GM12873 (cell line): ENCODE measurements at regions not wholly inside any gene's neighbourhood (a gene's known extent, or its start where the extent isn't known, plus 50 kb on each side); places are given as distances from the start of the nearest gene placed in this dataset.

ENCODE experiments used
- TF ChIP-seq, protein P1 (sequence below): IDR thresholded peaks from 2 replicates; pipeline ENCODE4 v1.5.1; 2012; ENCODE audit warnings: low read depth, mild to moderate bottlenecking, moderate library complexity, low read length, control low read depth; ENCODE audit not compliant: insufficient read depth; ENCODE audit errors: missing control alignments

DNA sequence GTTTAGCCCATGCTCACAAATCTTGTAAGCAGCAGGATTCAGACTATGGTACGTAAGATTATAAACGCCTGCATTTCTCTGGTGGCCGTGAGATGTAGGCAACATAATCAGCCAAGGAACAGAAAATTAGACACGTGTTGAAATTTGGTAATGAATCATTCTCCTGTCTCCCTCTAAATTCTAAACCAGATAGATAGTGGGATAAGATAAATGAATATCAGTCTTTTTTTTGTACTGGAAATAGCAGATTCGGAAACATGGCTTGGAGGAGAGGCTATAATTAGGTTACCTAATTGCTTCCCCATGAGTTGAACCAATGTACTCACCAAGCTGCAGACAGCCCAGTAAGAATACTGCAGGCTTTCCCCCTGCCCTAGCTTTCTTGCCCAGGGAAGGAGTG lies 172.3 kb downstream of the TGFB2 start:
- TF ChIP-seq, protein P1, sequence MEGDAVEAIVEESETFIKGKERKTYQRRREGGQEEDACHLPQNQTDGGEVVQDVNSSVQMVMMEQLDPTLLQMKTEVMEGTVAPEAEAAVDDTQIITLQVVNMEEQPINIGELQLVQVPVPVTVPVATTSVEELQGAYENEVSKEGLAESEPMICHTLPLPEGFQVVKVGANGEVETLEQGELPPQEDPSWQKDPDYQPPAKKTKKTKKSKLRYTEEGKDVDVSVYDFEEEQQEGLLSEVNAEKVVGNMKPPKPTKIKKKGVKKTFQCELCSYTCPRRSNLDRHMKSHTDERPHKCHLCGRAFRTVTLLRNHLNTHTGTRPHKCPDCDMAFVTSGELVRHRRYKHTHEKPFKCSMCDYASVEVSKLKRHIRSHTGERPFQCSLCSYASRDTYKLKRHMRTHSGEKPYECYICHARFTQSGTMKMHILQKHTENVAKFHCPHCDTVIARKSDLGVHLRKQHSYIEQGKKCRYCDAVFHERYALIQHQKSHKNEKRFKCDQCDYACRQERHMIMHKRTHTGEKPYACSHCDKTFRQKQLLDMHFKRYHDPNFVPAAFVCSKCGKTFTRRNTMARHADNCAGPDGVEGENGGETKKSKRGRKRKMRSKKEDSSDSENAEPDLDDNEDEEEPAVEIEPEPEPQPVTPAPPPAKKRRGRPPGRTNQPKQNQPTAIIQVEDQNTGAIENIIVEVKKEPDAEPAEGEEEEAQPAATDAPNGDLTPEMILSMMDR = no peak

DNA sequence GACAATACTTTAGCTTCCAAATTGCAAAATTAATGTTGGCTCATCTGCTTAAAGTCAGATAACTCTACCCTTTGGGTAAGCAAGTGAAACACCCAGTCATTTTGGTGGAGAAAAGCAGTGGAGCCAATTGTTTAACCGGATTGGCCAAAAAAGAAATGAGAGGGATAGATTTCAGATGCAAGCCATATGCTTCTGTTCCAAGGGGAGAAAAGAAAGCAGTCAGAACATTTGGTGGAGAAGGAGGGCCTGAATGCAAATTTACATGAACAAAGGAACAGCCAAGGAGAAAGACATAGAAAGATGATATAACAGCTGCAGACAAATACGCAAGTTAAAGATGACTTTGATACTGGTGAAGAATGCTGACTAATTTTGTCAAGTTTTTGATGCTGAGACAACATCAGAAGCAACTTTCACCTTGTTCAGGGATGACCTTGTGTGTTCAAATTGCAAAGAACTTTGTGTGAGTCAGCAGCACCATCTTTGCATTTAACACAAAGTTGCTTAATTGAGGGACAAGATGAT lies 173.1 kb downstream of the TGFB2 start:
- TF ChIP-seq, protein P1 = no peak

DNA sequence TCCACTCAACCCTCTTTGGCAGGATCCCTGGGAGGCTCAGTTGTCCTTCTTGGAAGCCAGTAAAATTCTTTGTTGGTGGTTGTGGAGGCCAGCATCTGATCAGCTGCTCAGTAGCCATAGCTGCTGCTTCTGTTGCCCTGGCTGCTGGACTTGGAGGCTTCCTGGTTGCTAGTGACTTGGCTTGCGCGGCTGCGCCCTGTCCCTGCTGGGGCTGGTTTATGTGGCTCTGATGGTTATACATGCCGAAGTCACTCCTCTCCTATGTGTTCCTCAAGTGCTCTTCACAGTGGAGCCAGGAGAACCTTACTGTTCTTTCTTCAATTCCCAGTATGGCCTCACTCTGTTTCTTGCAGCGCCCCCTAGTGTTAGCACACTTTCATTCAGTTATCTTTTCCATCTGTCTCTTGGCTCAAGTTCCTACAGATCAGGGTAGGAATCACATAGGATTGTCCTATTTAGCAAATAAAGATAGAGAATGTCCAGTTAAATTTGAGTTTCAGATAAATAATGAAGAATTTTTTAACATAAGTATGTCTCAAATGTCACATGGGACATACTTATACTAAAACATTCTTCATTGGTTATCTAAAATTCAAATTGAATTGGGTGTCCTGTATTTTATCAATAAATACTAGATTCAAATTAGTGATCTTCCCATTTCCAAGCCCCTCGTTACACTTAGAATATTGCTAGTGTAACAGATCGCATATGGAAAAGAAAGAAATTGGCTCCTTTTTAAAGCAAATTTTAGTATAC lies 176.5 kb downstream of the TGFB2 start:
- TF ChIP-seq, protein P1 = peak; percentile 70

DNA sequence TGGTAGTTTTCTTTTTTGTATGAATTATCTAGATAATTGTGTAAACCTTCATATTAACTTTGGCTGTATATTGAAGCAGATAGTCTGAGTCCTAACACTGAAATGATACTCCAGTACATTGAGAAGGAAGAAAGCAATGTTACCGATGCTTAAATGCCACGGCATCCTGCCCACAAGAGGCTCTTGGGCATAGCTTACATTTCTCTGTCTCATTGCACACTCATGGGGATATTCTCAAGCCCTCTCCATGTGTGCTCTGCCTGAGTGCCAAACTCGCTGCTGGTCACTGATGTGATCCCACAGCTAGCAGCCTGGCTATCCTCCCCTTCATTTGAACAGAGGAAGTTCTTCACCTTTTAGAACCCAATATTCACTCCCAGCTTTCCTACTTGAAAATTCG lies 179.4 kb downstream of the TGFB2 start:
- TF ChIP-seq, protein P1 = no peak

DNA sequence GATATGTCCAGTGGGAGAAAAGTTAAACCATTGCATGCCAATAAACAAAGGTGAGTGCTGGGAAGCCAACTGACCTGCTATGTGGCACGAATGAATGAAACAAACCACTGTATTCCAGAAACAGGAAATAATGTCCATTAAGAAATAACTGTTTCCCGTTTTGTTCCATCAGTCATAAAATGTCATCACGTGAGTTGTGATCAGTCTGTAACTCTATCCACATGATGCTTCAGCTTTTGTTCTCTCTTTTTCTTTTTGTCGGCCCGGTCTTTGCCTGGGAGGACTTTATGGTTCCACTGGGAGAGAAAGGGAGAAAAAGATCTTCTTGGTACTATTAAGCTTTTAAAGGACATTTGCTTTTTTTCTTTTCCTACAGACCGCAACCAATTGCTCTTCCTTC lies 179.9 kb downstream of the TGFB2 start:
- TF ChIP-seq, protein P1 = no peak

DNA sequence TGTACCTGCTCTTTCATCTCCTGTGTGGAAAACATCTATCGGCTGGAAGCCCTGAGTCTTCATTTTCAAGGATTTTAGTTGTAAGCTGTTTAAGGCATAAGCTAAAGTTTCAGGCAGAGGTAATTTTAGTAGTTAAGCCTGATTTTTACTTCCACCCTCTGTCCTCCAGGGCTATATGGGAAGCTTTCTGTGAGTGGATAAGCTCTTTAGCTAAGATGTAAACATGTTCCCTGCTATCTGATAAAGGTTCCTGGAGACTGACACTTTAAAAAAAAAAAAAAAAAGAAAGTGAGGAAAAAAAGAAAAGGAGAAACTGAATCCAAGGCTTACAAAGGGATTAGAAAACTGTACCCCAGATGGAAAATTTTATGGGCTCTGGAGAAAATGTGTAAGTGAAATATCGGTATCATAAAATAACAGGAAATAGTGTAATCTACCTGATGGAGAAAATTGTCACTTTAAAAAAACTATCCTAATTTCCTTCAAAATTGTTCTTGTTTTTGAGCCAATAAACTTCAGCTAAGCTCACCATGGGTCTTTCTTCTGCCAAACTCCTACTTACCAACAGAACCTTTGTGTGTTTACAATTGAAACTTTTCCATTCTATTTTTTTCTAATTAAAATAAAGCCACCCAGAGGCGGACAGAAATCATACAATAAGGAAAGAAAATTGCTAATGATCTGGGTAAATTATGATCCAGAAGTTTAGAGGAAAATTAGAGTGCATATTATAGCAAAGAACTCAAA lies 180.5 kb downstream of the TGFB2 start:
- TF ChIP-seq, protein P1 = no peak

DNA sequence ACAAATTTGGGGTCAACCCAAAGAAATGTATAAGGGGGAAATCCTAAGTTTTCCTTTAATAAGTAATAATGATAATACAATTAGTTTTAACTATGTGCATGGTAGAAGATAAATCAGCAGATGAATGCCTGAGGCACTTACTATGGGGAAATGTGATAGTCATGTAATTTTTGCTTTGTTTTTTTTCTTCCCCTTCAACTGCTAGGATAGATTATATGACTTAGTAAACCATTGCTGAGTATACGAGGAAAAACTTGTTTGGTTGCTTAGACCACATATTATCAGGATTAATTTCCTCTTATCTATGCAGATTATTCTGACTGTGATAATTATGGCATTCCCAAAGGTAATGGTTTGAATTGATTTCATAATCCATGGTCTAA lies 181.1 kb downstream of the TGFB2 start:
- TF ChIP-seq, protein P1 = no peak
